Adrenal gland (tissue), 9 donors: ENCODE measurements at regions not wholly inside any gene's neighbourhood (a gene's known extent, or its start where the extent isn't known, plus 50 kb on each side); places are given as distances from the start of the nearest gene placed in this dataset.

Experiments
- DNase-seq, 7 donors: peaks; one replicate each; pipeline ENCODE4 v3.0.0-alpha.2; 2019 to 2020
- H3K27ac ChIP-seq, 5 donors: fragments of 200-600 bp; sonication (generic) in 4 of 5; 1 replicate in 3 of 5; 2 replicates in 2 of 5; pipeline versions ENCODE4 v1.5.1 to v1.8.0; 2016 to 2020; ENCODE audit warnings: mild to moderate bottlenecking in 1 of 5
- H3K27me3 ChIP-seq: fragments of 200-600 bp; 2 replicates; pipeline ENCODE4 v1.8.0; 2021
- H3K36me3 ChIP-seq, 2 donors: fragments of 200-600 bp; replicated peaks in 1 of 2; 1 replicate in 1 of 2; 2 replicates in 1 of 2; pipeline versions ENCODE4 v1.5.1 to v1.8.0; 2018 to 2022
- H3K4me1 ChIP-seq, 2 donors: fragments of 200-600 bp; replicated peaks in 1 of 2; 1 replicate in 1 of 2; 2 replicates in 1 of 2; pipeline versions ENCODE4 v1.5.1 to v1.8.0; 2018 to 2021
- H3K4me3 ChIP-seq, 4 donors: fragments of 200-600 bp; sonication (generic) in 3 of 4; one replicate each; pipeline ENCODE4 v1.5.1; 2016 to 2018
- H3K9me3 ChIP-seq, 3 donors: fragments of 200-600 bp; sonication (generic) in 1 of 3; replicated peaks in 1 of 3; 1 replicate in 2 of 3; 2 replicates in 1 of 3; pipeline versions ENCODE4 v1.5.1 to v1.8.0; 2016 to 2021
- POLR2A ChIP-seq, 2 donors: fragments of 450-650 bp; IDR thresholded peaks; one replicate each; pipeline ENCODE4 v1.6.1; 2017; ENCODE audit warnings: antibody characterized with exemption in 2 of 2, mild to moderate bottlenecking in 2 of 2, moderate library complexity in 1 of 2
- WGBS, 4 donors: extraction: QIAGEN DNeasy Blood & Tissue Kit in 2 of 4; methylation state at CpG; one replicate each; pipeline versions ENCODE4 v1.1.5 to v1.1.7; 2013 to 2017; 5-methylcytosine and 5-hydroxymethylcytosine counted together
- intact Hi-C, 2 donors: fragments of 100-400 bp; cut with DNase I; formaldehyde crosslinking; loops; one replicate each; pipeline versions ENCODE4 v1.14.1 to v1.15.0; 2022 to 2023
- TF ChIP-seq, protein P1 (sequence below), 6 experiments: fragments of 450-650 bp in 4 of 6; fragments of 200-600 bp in 2 of 6; sonication (generic) in 1 of 6; IDR thresholded peaks; 1 replicate in 5 of 6; 2 replicates in 1 of 6; pipeline versions ENCODE4 v1.5.1 to v1.8.0; 2016 to 2021; ENCODE audit warnings: antibody characterized with exemption in 6 of 6, mild to moderate bottlenecking in 2 of 6, moderate library complexity in 1 of 6
- donor health status: healthy with polysubstance abuse.
- donor health status: Bipolar disorder and iron deficiency.
- donor health status: DM: yes; HTN: yes; CAD: no.
- donor health status: DM: no; HTN: no; CAD: no.
- donor health status: DM: no; HTN: no; CAD: no.

DNA sequence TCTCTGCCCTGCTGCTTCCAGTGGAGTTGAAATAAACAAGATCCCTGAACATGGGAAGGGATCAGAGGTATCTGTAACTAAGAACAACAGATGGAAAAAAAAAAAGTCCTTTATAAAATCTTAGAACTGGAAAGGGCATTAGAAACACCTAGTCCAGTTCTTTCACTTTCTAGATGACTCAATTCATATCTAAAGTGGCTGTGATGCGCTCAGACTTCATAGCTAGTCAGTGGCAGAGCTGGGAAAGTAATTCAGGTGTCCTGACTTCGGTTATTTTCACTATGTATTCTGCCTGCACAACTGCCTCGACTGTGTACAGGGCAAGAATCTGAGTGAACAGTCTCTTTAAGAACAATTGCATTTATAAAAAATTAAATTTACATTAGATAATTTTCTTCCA, 151.8 kb upstream of the TMTC4 start:
- Histone ChIP-seq H3K27me3 (no peaks in the 10 kb centered on the region), H3K4me1 (no peaks in the 10 kb centered on the region), H3K9me3 (no peaks in the 10 kb centered on the region), H3K4me3 (no peak overlapping the region), H3K27ac (no peak overlapping the region), H3K36me3 (no peaks in the 10 kb centered on the region)
- WGBS, 4 donors = 62 to 78% (median 74%) methylated on average over 3 of the region's 3 CpGs
- no peak for DNase-seq
- intact Hi-C loops = no loop called here
- TF ChIP-seq, protein P1, sequence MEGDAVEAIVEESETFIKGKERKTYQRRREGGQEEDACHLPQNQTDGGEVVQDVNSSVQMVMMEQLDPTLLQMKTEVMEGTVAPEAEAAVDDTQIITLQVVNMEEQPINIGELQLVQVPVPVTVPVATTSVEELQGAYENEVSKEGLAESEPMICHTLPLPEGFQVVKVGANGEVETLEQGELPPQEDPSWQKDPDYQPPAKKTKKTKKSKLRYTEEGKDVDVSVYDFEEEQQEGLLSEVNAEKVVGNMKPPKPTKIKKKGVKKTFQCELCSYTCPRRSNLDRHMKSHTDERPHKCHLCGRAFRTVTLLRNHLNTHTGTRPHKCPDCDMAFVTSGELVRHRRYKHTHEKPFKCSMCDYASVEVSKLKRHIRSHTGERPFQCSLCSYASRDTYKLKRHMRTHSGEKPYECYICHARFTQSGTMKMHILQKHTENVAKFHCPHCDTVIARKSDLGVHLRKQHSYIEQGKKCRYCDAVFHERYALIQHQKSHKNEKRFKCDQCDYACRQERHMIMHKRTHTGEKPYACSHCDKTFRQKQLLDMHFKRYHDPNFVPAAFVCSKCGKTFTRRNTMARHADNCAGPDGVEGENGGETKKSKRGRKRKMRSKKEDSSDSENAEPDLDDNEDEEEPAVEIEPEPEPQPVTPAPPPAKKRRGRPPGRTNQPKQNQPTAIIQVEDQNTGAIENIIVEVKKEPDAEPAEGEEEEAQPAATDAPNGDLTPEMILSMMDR (IDR thresholded peaks at IDR 0.05) = no peak
- TF ChIP-seq POLR2A (IDR thresholded peaks at IDR 0.05) = no peak

DNA sequence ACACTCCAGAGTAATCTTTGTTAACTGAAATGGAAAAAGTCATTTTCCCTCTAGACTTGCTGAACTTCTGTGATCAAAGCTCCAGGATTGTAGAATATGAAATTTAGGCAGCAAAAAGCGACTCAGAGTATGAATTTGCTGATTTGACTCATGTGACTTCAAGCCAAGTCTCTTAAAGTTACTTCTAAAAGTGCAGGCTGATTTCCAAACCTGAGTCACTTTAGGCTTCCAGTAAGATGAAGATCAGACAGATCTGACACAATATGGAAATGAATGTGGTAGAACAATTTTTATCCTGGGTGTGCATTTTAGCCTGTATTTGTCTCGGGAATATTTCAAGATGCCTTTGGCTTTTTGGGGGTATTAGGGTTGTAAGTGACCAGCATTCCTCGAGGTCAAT, 151.0 kb upstream of the TMTC4 start:
- no peak for DNase-seq
- Histone ChIP-seq H3K9me3 (no peaks in the 10 kb centered on the region), H3K27ac (no peak overlapping the region), H3K4me1 (no peaks in the 10 kb centered on the region), H3K36me3 (no peaks in the 10 kb centered on the region), H3K27me3 (no peaks in the 10 kb centered on the region), H3K4me3 (no peak overlapping the region)
- TF ChIP-seq, protein P1 (IDR thresholded peaks at IDR 0.05) = no peak
- no peak for TF ChIP-seq POLR2A (IDR thresholded peaks at IDR 0.05)
- intact Hi-C loops = no loop called here
- WGBS, 4 donors = 53 to 69% (median 61%) methylated on average over 3 of the region's 3 CpGs

DNA sequence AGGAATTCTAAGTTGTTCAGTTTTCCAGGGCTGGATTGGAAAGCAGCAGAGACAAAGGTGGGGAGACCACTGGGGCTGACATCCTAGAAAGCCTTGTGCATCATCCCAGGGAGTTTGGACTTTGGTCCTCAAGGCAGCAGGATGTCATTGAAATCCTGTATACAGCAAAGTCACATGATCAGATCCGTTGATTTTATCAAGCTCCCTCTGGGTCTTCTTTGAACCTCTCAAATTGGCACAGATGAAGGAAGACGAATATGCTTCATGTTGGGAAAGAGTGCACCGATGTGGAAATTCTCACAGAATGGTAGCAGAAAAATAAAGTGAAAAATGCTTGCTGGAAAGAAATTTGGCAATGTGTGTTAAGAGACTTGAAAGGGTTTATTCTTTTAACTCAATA, 149.8 kb upstream of the TMTC4 start:
- Histone ChIP-seq H3K27ac (no peak overlapping the region), H3K27me3 (no peaks in the 10 kb centered on the region), H3K4me1 (no peaks in the 10 kb centered on the region), H3K36me3 (no peaks in the 10 kb centered on the region), H3K9me3 (no peaks in the 10 kb centered on the region), H3K4me3 (no peak overlapping the region)
- intact Hi-C loops = no loop called here
- 28 to 46% (median 45%) methylated on average over 3 of the region's 3 CpGs for WGBS, 4 donors
- TF ChIP-seq, protein P1 (IDR thresholded peaks at IDR 0.05) = no peak
- no peak for TF ChIP-seq POLR2A (IDR thresholded peaks at IDR 0.05)
- DNase-seq = no peak

DNA sequence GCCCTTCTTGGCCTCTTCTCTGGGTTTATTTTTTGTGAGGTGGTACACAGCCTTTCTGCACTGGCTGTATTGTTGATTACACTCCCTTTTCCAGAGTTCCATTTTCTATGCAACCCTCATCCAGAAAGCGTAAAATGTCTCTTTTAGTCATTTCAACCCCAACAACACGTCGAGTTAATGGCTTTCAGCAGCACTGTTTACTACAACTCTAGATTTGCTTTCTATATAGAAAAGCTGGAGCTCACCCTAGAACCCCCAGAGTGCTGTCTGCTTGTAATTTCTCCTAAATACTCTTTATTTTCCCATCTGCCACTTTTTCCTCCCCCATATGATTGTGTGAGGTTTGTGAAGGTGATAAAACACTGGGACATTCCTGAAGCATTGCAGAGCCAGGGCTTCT, 148.9 kb upstream of the TMTC4 start:
- H3K4me1 ChIP-seq = no peaks in the 10 kb centered on the region
- intact Hi-C loops = no loop called here
- WGBS, 4 donors = 72 to 78% (median 74%) methylated on average over 3 of the region's 3 CpGs
- H3K4me3 ChIP-seq = no peak overlapping the region
- no peaks in the 10 kb centered on the region for H3K9me3 ChIP-seq
- DNase-seq = no peak
- TF ChIP-seq POLR2A (IDR thresholded peaks at IDR 0.05) = no peak
- TF ChIP-seq, protein P1 (IDR thresholded peaks at IDR 0.05) = no peak
- no peak overlapping the region for H3K27ac ChIP-seq
- no peaks in the 10 kb centered on the region for H3K36me3 ChIP-seq
- H3K27me3 ChIP-seq = no peaks in the 10 kb centered on the region
